ENCODE measurements at regions not wholly inside any gene's neighbourhood (a gene's known extent, or its start where the extent isn't known, plus 50 kb on each side); places are given as distances from the start of the nearest gene placed in this dataset.

DNA sequence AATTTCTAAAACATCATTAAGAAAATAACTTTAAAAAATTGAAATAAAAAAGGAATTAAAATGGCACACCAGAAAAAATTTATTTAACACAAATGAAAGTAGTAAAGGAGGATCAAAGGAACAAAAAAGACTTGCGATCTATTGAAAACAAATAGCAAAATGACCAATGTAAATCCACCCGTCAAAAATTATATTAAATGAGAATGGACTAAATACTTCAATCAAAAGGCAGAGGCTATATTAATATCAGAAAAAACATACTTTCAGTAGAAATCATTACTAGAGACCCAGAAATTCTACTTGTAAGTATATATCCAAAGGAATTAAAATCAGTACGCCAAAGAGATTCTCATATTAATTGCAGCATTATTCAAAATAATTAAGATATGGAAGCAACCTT is 293.1 kb upstream of the SOX4 start:
- DNase-seq (ENCODE audit: low spot score): no peak

GRCh38 chr6:21305893-21306332 is 287.6 kb upstream of the SOX4 start:
- no peak for TF ChIP-seq CTCF (IDR thresholded peaks at IDR 0.05)
- DNase-seq (ENCODE audit: low spot score): no peak
- no peak overlapping the region for H3K27ac ChIP-seq
- no peak overlapping the region for H3K4me3 ChIP-seq

More for the DNA sequence above, 293.1 kb upstream of the SOX4 start:
- Histone ChIP-seq H3K27ac (no peak overlapping the region), H3K4me3 (no peak overlapping the region)
- no peak for TF ChIP-seq CTCF (IDR thresholded peaks at IDR 0.05)

GRCh38 chr6:21306546-21306945 is 287.0 kb upstream of the SOX4 start:
- no peak for TF ChIP-seq CTCF (IDR thresholded peaks at IDR 0.05)
- no peak overlapping the region for H3K27ac ChIP-seq
- no peak for DNase-seq (ENCODE audit: low spot score)
- H3K4me3 ChIP-seq: no peak overlapping the region

- no peak overlapping the region for H3K4me3 ChIP-seq
- no peak overlapping the region for H3K27ac ChIP-seq
- DNase-seq (ENCODE audit: low spot score): no peak
- TF ChIP-seq CTCF (IDR thresholded peaks at IDR 0.05): no peak
Observed at GRCh38 chr6:21309807-21310221, 283.7 kb upstream of the SOX4 start.

DNA sequence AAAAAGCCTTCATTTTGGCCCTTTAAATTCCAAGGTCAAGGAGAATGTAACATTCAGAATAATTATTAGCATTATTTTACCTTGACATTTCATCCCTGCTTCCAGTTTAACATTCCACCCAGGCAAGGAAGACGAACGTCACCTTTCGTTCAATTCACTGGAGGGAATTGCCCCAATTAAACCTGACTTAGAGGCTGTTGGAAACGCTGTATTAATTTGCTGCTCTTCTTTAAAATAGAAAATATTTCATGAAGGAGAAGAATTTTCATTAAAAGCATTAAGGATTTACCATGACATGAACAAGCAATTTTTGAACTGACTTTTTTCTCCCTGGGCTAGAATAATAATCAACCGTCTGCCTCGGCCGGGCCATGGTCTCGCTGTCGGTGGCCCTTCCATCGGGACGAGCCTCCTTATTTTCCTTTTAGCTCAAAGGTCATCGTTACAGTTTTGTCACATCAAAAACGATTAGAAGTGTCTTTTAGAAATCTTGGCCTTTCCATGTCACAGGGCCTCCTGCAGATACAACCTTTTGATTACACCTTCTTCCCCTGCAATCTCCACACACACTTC is 282.9 kb upstream of the SOX4 start:
- H3K27ac ChIP-seq: no peak overlapping the region
- no peak for DNase-seq (ENCODE audit: low spot score)
- no peak for TF ChIP-seq CTCF (IDR thresholded peaks at IDR 0.05)
- H3K4me3 ChIP-seq: no peak overlapping the region

DNA sequence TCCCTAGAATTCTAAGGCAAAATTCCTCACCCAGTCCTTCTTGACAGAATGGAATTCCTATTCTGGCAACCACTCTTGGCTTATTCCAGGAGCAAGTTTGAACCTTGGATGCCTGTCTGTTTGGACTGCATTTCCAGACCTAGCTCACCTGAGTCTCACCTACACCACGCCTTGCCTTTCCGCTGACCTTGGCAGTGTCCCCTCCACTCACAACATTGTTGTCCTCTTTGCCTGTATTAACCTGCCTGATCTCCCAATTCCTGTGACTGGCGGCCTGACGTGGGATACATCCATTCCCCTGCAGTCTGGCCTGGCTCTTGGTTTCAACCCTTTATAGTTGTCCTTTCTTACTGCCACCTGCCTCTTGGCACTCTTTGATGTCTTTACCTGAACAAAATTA is 281.4 kb upstream of the SOX4 start:
- Histone ChIP-seq H3K27ac (no peak overlapping the region), H3K4me3 (no peak overlapping the region)
- no peak for TF ChIP-seq CTCF (IDR thresholded peaks at IDR 0.05)
- no peak for DNase-seq (ENCODE audit: low spot score)

DNA sequence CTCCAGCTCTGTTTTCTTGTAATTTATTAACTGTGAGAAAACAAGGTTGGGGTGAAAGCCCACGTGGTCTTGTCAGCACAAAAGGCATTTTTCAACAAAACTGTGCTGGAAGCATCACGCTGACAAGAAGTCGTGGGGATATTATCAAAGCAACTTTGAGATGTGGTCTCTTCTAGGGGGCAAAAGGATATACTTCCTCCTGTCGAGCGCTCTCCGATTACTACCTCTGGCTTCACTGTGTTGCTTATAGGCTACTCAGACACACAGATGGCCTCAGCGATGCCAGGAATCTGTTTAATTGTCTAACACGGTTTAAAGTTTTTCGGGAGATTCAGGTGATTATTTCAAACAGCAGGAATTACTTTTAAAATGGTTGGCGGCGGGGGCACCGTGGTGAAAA is 275.9 kb upstream of the SOX4 start:
- no peak for TF ChIP-seq CTCF (IDR thresholded peaks at IDR 0.05)
- Histone ChIP-seq H3K27ac (no peak overlapping the region), H3K4me3 (no peak overlapping the region)
- no peak for DNase-seq (ENCODE audit: low spot score)

All from coronary artery (tissue), 2 donors.